ENCODE measurements at regions not wholly inside any gene's neighbourhood (a gene's known extent, or its start where the extent isn't known, plus 50 kb on each side); places are given as distances from the start of the nearest gene placed in this dataset.

- ATAC-seq = no peak
- DNase-seq = no peak
- no peaks in the 10 kb centered on the region for H3K36me3 ChIP-seq
- TF ChIP-seq CTCF (IDR thresholded peaks at IDR 0.05) = no peak
- intact Hi-C loops (cut with DNase I) = no loop called here
- H3K27me3 ChIP-seq (ENCODE audit: low read depth) = no peaks in the 10 kb centered on the region
- no peaks in the 10 kb centered on the region for H3K9me3 ChIP-seq
- no peak overlapping the region for H3K4me3 ChIP-seq
- H3K4me1 ChIP-seq = no peaks in the 10 kb centered on the region
- no peak overlapping the region for H3K27ac ChIP-seq
Observed at GRCh38 chr20:19120011-19120410, 92.4 kb upstream of the SLC24A3 start.

GRCh38 chr20:19120569-19120968 is 91.9 kb upstream of the SLC24A3 start:
- ATAC-seq = no peak
- Histone ChIP-seq H3K27ac (no peak overlapping the region), H3K4me3 (no peak overlapping the region), H3K36me3 (no peaks in the 10 kb centered on the region), H3K9me3 (no peaks in the 10 kb centered on the region), H3K27me3 (ENCODE audit: low read depth) (no peaks in the 10 kb centered on the region), H3K4me1 (no peaks in the 10 kb centered on the region)
- intact Hi-C loops (cut with DNase I) = no loop called here
- TF ChIP-seq CTCF (IDR thresholded peaks at IDR 0.05) = no peak
- DNase-seq = no peak

- Histone ChIP-seq H3K4me1 (no peaks in the 10 kb centered on the region), H3K27me3 (ENCODE audit: low read depth) (no peaks in the 10 kb centered on the region), H3K27ac (no peak overlapping the region), H3K36me3 (no peaks in the 10 kb centered on the region), H3K4me3 (no peak overlapping the region), H3K9me3 (no peaks in the 10 kb centered on the region)
- TF ChIP-seq CTCF (IDR thresholded peaks at IDR 0.05) = no peak
- intact Hi-C loops (cut with DNase I) = no loop called here
- DNase-seq (no peak), ATAC-seq (no peak)
Observed at GRCh38 chr20:19121463-19121862, 91.0 kb upstream of the SLC24A3 start.

- DNase-seq (no peak), ATAC-seq (no peak)
- H3K27me3 ChIP-seq (ENCODE audit: low read depth) = no peaks in the 10 kb centered on the region
- TF ChIP-seq CTCF (IDR thresholded peaks at IDR 0.05) = no peak
- H3K4me1 ChIP-seq = no peaks in the 10 kb centered on the region
- H3K4me3 ChIP-seq = no peak overlapping the region
- intact Hi-C loops (cut with DNase I) = no loop called here
- H3K27ac ChIP-seq = no peak overlapping the region
- H3K36me3 ChIP-seq = no peaks in the 10 kb centered on the region
- H3K9me3 ChIP-seq = no peaks in the 10 kb centered on the region
Observed at GRCh38 chr20:19121916-19122315, 90.5 kb upstream of the SLC24A3 start.

GRCh38 chr20:19122395-19122794 is 90.0 kb upstream of the SLC24A3 start:
- no peak for TF ChIP-seq CTCF (IDR thresholded peaks at IDR 0.05)
- H3K27me3 ChIP-seq (ENCODE audit: low read depth) = no peaks in the 10 kb centered on the region
- H3K4me3 ChIP-seq = no peak overlapping the region
- no peaks in the 10 kb centered on the region for H3K36me3 ChIP-seq
- intact Hi-C loops (cut with DNase I) = no loop called here
- H3K4me1 ChIP-seq = no peaks in the 10 kb centered on the region
- DNase-seq = no peak
- no peak overlapping the region for H3K27ac ChIP-seq
- no peaks in the 10 kb centered on the region for H3K9me3 ChIP-seq
- no peak for ATAC-seq

GRCh38 chr20:19125508-19125907 is 86.9 kb upstream of the SLC24A3 start:
- DNase-seq (no peak), ATAC-seq (no peak)
- Histone ChIP-seq H3K36me3 (no peaks in the 10 kb centered on the region), H3K27ac (no peak overlapping the region), H3K4me1 (no peaks in the 10 kb centered on the region), H3K4me3 (no peak overlapping the region), H3K27me3 (ENCODE audit: low read depth) (no peaks in the 10 kb centered on the region), H3K9me3 (no peaks in the 10 kb centered on the region)
- intact Hi-C loops (cut with DNase I) = no loop called here
- no peak for TF ChIP-seq CTCF (IDR thresholded peaks at IDR 0.05)
